ENCODE measurements at regions not wholly inside any gene's neighbourhood (a gene's known extent, or its start where the extent isn't known, plus 50 kb on each side); places are given as distances from the start of the nearest gene placed in this dataset.
"Not testable (repeated sequence)": the region's sequence is repeated elsewhere in the genome, so short reads cannot be mapped to it uniquely, and the experiment has no call there.

DNA sequence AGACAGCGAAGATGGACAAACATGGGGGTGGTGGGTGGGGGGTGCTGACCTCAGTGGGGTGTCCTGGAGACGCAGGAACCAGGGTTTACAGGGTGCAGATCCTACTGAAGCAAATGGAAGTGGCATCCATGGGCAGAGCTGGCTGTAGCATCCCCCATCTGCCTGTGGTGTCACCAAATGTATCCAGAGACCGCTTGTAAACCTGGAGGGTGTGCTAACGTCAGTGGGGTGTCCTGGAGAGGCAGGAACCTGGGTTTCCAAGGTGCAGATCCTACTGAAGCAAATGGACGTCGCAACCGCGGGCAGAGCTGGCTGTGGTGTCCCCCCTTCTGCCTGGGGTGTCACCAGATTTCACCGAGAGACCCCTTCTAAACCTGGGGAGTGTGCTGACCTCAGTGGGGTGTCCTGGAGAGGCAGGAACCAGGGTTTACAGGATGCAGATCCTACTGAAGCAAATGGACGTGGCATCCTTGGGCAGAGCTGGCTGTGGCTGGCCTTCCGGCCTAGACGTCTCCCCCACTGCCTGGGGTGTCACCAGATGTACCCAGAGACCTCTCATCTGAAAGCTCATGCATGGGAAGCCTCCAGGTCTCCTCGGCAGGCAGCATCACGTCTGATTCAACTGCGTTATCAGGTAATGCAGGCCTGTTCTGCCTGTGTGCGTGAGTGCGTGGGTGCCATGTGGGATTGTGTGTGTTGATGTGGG is 202.4 kb downstream of the GOLGA6L6 start:
- TF ChIP-seq, protein P1, sequence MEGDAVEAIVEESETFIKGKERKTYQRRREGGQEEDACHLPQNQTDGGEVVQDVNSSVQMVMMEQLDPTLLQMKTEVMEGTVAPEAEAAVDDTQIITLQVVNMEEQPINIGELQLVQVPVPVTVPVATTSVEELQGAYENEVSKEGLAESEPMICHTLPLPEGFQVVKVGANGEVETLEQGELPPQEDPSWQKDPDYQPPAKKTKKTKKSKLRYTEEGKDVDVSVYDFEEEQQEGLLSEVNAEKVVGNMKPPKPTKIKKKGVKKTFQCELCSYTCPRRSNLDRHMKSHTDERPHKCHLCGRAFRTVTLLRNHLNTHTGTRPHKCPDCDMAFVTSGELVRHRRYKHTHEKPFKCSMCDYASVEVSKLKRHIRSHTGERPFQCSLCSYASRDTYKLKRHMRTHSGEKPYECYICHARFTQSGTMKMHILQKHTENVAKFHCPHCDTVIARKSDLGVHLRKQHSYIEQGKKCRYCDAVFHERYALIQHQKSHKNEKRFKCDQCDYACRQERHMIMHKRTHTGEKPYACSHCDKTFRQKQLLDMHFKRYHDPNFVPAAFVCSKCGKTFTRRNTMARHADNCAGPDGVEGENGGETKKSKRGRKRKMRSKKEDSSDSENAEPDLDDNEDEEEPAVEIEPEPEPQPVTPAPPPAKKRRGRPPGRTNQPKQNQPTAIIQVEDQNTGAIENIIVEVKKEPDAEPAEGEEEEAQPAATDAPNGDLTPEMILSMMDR (IDR thresholded peaks at IDR 0.05 in 2 of 3, conservative IDR thresholded peaks at IDR 0.05 in 1 of 3; ENCODE audit: borderline replicate concordance in 1 of 3, insufficient read depth in 1 of 3, low read depth in 2 of 3, low read length in 2 of 3): not testable (repeated sequence)
- TF ChIP-seq, protein P2, sequence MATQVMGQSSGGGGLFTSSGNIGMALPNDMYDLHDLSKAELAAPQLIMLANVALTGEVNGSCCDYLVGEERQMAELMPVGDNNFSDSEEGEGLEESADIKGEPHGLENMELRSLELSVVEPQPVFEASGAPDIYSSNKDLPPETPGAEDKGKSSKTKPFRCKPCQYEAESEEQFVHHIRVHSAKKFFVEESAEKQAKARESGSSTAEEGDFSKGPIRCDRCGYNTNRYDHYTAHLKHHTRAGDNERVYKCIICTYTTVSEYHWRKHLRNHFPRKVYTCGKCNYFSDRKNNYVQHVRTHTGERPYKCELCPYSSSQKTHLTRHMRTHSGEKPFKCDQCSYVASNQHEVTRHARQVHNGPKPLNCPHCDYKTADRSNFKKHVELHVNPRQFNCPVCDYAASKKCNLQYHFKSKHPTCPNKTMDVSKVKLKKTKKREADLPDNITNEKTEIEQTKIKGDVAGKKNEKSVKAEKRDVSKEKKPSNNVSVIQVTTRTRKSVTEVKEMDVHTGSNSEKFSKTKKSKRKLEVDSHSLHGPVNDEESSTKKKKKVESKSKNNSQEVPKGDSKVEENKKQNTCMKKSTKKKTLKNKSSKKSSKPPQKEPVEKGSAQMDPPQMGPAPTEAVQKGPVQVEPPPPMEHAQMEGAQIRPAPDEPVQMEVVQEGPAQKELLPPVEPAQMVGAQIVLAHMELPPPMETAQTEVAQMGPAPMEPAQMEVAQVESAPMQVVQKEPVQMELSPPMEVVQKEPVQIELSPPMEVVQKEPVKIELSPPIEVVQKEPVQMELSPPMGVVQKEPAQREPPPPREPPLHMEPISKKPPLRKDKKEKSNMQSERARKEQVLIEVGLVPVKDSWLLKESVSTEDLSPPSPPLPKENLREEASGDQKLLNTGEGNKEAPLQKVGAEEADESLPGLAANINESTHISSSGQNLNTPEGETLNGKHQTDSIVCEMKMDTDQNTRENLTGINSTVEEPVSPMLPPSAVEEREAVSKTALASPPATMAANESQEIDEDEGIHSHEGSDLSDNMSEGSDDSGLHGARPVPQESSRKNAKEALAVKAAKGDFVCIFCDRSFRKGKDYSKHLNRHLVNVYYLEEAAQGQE (IDR thresholded peaks at IDR 0.05; ENCODE audit: low read depth): not testable (repeated sequence)
- not testable (repeated sequence) for TF ChIP-seq JUND (IDR thresholded peaks at IDR 0.05); SIN3A (IDR thresholded peaks at IDR 0.05; ENCODE audit: low read depth); EZH2 (IDR thresholded peaks at IDR 0.05); POLR2A (IDR thresholded peaks at IDR 0.05; ENCODE audit: borderline replicate concordance, extremely low read depth, insufficient read depth, insufficient read length); RAD21 (IDR thresholded peaks at IDR 0.05; ENCODE audit: low read depth); SP1 (IDR thresholded peaks at IDR 0.05; ENCODE audit: low read depth); EZH2phosphoT487 (IDR thresholded peaks at IDR 0.05; ENCODE audit: borderline replicate concordance); YY1 (IDR thresholded peaks at IDR 0.05; ENCODE audit: extremely low read depth, insufficient replicate concordance, low read depth, low read length)

Measured in HCT116 (cell line).